ENCODE measurements at regions not wholly inside any gene's neighbourhood (a gene's known extent, or its start where the extent isn't known, plus 50 kb on each side); places are given as distances from the start of the nearest gene placed in this dataset.
A peak's percentile ranks its signal among the peaks of the same experiment; 100 is the strongest.

GRCh38 chr9:108056084-108056804 is 566.7 kb upstream of the KLF4 start:
- 65 to 67% methylated on average over 6 of the region's 6 CpGs for WGBS, 2 donors

DNA sequence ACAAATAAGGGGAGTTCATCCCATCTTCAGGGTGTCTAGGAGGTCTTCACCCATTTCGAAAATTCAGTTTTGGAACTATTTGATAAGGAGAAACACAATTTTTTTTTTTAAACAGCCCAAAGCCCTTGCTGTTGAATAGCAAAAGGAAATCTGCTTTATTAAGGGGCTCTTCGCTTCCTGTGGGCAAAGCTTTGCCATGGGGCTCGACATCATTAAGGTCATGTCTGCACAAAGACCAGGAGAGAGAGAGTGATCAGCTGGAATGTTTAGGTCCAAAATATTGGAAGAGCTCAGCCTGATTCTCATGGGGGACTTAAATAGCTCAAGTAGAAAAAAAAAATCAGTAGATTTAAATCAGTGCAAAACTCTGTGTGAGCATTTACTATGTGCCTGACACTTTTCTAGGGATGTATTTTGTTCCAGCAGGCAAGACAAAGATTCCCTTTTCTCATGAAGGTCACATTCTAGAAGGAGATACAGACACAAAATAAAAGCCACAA is 564.6 kb upstream of the KLF4 start:
- H3K27me3 ChIP-seq, result no peaks in the 10 kb centered on the region
- TF ChIP-seq POLR2AphosphoS5 (IDR thresholded peaks at IDR 0.05) (no peak), EP300 (IDR thresholded peaks at IDR 0.05) (no peak), POLR2A (IDR thresholded peaks at IDR 0.05) (no peak), CTCF (IDR thresholded peaks at IDR 0.05) (no peak)
- H3K27ac ChIP-seq, result peak overlapping the region; percentile 59 to 77 (median 74)
- intact Hi-C loops (cut with DNase I), result loop anchor here (5.0 to 10.0 kb wide), 2 partner anchors 567 to 769 kb away; partner anchors contain the start of genes KLF4 and RAD23B
- H3K4me3 ChIP-seq, result no peak overlapping the region
- WGBS, 2 donors, result 72 to 84% methylated on average over 3 of the region's 3 CpGs
- peaks cover 0 to 65% (median 54%) of the 10 kb centered on the region in 4 donors for H3K4me1 ChIP-seq
- no peak for DNase-seq
- no peaks in the 10 kb centered on the region for H3K9me3 ChIP-seq
- H3K36me3 ChIP-seq, result no peaks in the 10 kb centered on the region

More at GRCh38 chr9:108056084-108056804, 566.7 kb upstream of the KLF4 start:
- intact Hi-C loops (cut with DNase I), result loop anchor here (2.0 to 10.0 kb wide), 4 partner anchors 87 to 771 kb away; partner anchors contain the start of gene RAD23B
- DNase-seq, result no peak
- H3K9me3 ChIP-seq, result no peaks in the 10 kb centered on the region
- H3K4me3 ChIP-seq, result no peak overlapping the region
- H3K4me1 ChIP-seq, result peaks cover 0 to 61% (median 52%) of the 10 kb centered on the region in 4 donors
- peak overlapping the region; percentile 66 to 77 (median 73) for H3K27ac ChIP-seq
- no peaks in the 10 kb centered on the region for H3K27me3 ChIP-seq
- no peaks in the 10 kb centered on the region for H3K36me3 ChIP-seq
- TF ChIP-seq POLR2A (IDR thresholded peaks at IDR 0.05) (no peak), POLR2AphosphoS5 (IDR thresholded peaks at IDR 0.05) (no peak), EP300 (IDR thresholded peaks at IDR 0.05) (no peak), CTCF (IDR thresholded peaks at IDR 0.05) (no peak)

- intact Hi-C loops (cut with DNase I), result loop anchor here (5.0 to 10.0 kb wide), 2 partner anchors 566 to 769 kb away; partner anchors contain the start of genes KLF4 and RAD23B
- WGBS, 2 donors, result 8 to 48% methylated on average over 12 of the region's 12 CpGs
- no peaks in the 10 kb centered on the region for H3K36me3 ChIP-seq
- peaks cover 0 to 68% (median 57%) of the 10 kb centered on the region in 4 donors for H3K4me1 ChIP-seq
- no peaks in the 10 kb centered on the region for H3K9me3 ChIP-seq
- peak; percentile 92 for DNase-seq
- TF ChIP-seq CTCF (IDR thresholded peaks at IDR 0.05) (no peak), EP300 (IDR thresholded peaks at IDR 0.05) (peak in 2 of 4 donors; percentile 45 to 56), POLR2AphosphoS5 (IDR thresholded peaks at IDR 0.05) (peak; percentile 26 to 75 (median 61)), POLR2A (IDR thresholded peaks at IDR 0.05) (no peak)
- H3K27ac ChIP-seq, result peak overlapping the region; percentile 59 to 77 (median 74)
- H3K27me3 ChIP-seq, result no peaks in the 10 kb centered on the region
- no peak overlapping the region for H3K4me3 ChIP-seq
These were observed 564.0 kb upstream of the KLF4 start for GRCh38 chr9:108053555-108054061.

GRCh38 chr9:108052431-108053080 is 563.0 kb upstream of the KLF4 start:
- Histone ChIP-seq H3K27ac (peak overlapping the region in 1 of 4 donors; percentile 72), H3K4me1 (peaks cover 0 to 62% (median 49%) of the 10 kb centered on the region in 4 donors), H3K36me3 (no peaks in the 10 kb centered on the region), H3K4me3 (no peak overlapping the region), H3K27me3 (no peaks in the 10 kb centered on the region), H3K9me3 (no peaks in the 10 kb centered on the region)
- WGBS, 2 donors, result 77 to 93% methylated on average over 7 of the region's 7 CpGs
- TF ChIP-seq POLR2AphosphoS5 (IDR thresholded peaks at IDR 0.05) (no peak), POLR2A (IDR thresholded peaks at IDR 0.05) (no peak), CTCF (IDR thresholded peaks at IDR 0.05) (no peak), EP300 (IDR thresholded peaks at IDR 0.05) (no peak)
- no peak for DNase-seq
- intact Hi-C loops (cut with DNase I), result loop anchor here (5.0 to 10.0 kb wide), 2 partner anchors 565 to 768 kb away; partner anchors contain the start of genes KLF4 and RAD23B
